Fibroblast of mammary gland (primary cell): ENCODE measurements at regions not wholly inside any gene's neighbourhood (a gene's known extent, or its start where the extent isn't known, plus 50 kb on each side); places are given as distances from the start of the nearest gene placed in this dataset.

ENCODE experiments used
- DNase-seq: peaks from one replicate; pipeline ENCODE4 v3.0.0-alpha.2; 2010; ENCODE audit warnings: low read depth
- H3K4me3 ChIP-seq: 2 replicates; pipeline ENCODE4 v1.5.1; 2011; ENCODE audit warnings: low read depth, mild to moderate bottlenecking, low read length, moderate library complexity; ENCODE audit not compliant: control insufficient read depth
- TF ChIP-seq, protein P1 (sequence below): conservative IDR thresholded peaks from 2 replicates; pipeline ENCODE4 v1.5.1; 2011; ENCODE audit warnings: low read depth, low read length, inconsistent platforms; ENCODE audit not compliant: control insufficient read depth, insufficient read depth

DNA sequence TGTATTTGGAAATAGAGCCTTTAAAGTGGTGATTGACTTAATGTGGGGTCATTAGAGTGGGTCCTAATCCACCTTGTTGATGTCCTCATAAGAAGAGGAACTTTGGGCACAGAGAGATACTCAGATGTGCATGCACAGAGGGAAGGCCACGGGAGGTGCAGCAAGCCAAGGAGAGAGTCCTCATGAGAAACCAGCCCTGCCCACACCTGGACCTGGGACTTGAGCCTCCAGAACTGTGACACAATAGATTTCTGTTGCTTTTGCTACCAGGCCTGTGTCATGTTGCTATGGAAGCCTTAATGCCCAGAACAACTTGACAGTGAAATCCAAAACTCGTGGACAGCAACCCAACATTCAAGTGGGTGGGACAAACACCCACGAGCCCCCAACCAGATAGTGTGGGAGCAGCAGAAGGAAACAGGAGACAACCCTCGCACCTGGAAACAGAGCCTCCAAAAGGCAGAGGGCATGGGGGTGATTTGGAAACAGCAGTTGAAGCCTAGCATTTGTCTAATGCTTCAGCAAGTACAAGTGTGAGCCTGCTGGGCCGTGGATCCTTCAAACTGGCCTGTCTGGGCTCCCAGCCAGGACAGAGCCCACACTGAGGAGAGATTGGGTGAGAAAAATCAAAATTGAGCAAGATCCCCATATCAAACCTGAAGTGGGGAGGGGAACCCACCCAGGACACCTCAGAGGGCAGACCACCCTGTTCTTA is 201.0 kb upstream of the CST7 start:
- DNase-seq = no peak
- TF ChIP-seq, protein P1, sequence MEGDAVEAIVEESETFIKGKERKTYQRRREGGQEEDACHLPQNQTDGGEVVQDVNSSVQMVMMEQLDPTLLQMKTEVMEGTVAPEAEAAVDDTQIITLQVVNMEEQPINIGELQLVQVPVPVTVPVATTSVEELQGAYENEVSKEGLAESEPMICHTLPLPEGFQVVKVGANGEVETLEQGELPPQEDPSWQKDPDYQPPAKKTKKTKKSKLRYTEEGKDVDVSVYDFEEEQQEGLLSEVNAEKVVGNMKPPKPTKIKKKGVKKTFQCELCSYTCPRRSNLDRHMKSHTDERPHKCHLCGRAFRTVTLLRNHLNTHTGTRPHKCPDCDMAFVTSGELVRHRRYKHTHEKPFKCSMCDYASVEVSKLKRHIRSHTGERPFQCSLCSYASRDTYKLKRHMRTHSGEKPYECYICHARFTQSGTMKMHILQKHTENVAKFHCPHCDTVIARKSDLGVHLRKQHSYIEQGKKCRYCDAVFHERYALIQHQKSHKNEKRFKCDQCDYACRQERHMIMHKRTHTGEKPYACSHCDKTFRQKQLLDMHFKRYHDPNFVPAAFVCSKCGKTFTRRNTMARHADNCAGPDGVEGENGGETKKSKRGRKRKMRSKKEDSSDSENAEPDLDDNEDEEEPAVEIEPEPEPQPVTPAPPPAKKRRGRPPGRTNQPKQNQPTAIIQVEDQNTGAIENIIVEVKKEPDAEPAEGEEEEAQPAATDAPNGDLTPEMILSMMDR = no peak
- H3K4me3 ChIP-seq = no peak overlapping the region

DNA sequence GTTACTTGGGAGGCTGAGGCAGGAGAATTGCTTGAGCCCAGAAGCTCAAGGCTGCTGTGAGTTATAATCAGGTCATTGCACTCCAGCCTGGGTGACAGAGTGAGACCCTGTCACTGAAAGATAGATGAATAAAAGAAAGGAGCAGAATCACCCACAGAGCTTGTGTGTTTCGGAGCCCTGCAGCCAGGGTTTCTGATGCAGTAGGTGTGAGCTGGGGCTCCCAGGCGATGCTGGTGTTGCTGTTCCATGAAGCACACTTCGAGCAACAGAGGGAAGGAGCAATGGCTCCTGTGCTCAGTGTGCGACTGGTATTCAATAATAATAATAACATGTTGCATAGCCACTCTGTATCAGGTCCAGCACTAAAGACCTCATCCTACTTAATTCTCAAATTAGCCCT is 197.5 kb upstream of the CST7 start:
- TF ChIP-seq, protein P1 = no peak
- DNase-seq = no peak
- H3K4me3 ChIP-seq = no peak overlapping the region

DNA sequence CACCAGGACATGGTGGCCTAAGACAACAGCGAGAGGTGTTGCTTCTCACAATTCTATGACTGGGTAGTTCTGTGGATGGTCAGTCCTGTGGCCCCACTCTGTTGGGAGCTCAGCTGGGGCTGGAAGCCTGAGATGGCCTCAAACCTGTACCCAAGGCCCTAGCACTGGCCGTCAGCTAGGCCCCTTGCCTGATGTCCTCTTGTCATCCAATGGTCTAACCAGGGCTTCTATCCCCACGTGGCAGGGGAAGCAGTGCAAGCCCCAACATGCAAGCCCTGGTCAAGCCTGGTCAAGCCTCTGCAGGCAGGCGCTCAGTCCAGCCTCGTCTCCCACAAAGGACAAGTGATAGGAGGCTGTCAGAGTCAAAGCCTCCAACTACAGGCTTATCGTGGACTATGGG is 196.5 kb upstream of the CST7 start:
- TF ChIP-seq, protein P1 = no peak
- H3K4me3 ChIP-seq = no peak overlapping the region
- no peak for DNase-seq

DNA sequence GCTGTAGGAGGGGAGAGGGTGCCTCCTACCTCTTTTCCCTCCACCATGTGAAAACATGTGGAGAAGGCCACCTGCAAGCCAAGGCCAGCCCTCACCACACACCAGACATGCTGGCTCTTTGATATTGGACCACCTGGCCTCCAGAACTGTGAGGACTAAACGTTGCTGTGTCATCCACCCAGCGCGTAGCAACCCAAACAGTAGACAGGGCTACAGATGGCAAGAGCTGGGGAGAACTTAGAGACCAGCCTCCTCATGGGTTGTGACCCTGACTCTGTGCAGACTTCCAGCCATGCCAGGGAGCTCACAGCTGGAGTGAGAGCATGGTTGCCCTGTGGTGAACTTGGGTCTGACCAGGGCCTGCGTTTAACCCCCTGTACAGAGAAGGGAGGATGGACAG is 195.9 kb upstream of the CST7 start:
- no peak overlapping the region for H3K4me3 ChIP-seq
- DNase-seq = no peak
- TF ChIP-seq, protein P1 = no peak

DNA sequence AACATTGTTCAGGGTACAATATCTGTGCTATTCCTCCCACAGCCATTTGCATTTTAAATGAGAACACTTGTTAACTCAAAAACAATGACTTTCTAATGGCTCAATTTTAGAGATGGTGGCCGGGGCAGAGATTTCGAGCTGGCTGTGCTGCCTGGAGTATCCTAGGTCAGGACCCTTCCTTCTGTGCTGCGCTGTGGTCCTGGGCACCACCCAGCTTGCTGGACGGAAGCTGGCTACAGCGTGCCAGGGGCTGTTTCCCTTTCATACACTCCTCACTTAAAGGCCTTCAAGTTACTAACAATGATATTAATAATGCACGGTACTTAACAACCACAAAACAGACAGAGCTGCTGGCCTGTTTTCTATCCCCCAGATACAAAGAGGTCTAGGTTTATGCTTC is 194.4 kb upstream of the CST7 start:
- TF ChIP-seq, protein P1 = no peak
- no peak for DNase-seq
- H3K4me3 ChIP-seq = no peak overlapping the region

DNA sequence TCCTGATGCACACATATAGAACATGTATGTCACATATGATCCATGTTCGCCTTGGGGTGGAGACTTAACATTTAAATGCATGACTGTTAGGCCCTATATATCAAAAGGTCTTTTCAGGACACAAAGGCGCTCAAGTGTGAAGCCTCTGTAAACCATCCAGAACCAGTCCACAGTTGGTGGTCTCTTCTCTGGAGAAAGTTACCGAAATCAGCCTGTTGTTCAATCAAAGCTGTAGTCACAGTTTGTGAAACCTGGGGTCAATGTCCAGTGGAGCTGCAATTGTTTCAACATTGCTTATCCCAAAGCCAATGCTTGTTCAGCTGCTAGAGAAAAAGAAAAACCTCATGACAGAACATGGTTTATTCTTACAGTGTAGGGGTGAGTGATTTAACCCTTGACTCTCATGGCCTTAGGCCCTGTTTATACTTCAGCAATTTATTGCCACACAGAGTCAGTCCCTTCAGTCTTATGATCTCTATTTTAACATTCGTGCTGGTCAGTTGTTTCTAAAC is 193.6 kb upstream of the CST7 start:
- DNase-seq = no peak
- TF ChIP-seq, protein P1 = no peak
- H3K4me3 ChIP-seq = no peak overlapping the region
